ENCODE measurements at regions not wholly inside any gene's neighbourhood (a gene's known extent, or its start where the extent isn't known, plus 50 kb on each side); places are given as distances from the start of the nearest gene placed in this dataset.

GRCh38 chr7:10632712-10633111 is 341.0 kb upstream of the PHF14 start:
- no peak overlapping the region for H3K56ac ChIP-seq (ENCODE audit: insufficient read length, low read depth, low read length)
- no peak overlapping the region for H3K4me2 ChIP-seq (ENCODE audit: insufficient read depth, insufficient read length, low read length)
- H4K5ac ChIP-seq (ENCODE audit: insufficient read length, low read depth, low read length): no peak overlapping the region
- H3K14ac ChIP-seq (ENCODE audit: insufficient read depth, low read length): no peak overlapping the region
- H2BK5ac ChIP-seq (ENCODE audit: insufficient read length, low read length): no peak overlapping the region
- TF ChIP-seq CTCF (conservative IDR thresholded peaks at IDR 0.05): no peak
- WGBS (ENCODE audit: extremely low coverage, insufficient read length, low lambda C conversion rate): no CpG with 5 or more reads among the region's 1 CpG
- no peak overlapping the region for H4K91ac ChIP-seq (ENCODE audit: insufficient read length, low read depth, low read length)
- H3K27me3 ChIP-seq (ENCODE audit: insufficient read depth, low read length): no peaks in the 10 kb centered on the region
- no peak overlapping the region for H3K4me3 Mint-ChIP-seq
- no peak overlapping the region for H3K9ac ChIP-seq (ENCODE audit: extremely low read depth, insufficient read length, low read length)
- no peak overlapping the region for H3K18ac ChIP-seq (ENCODE audit: insufficient read length, low read depth, low read length)
- no peak overlapping the region for H3T11ph ChIP-seq (ENCODE audit: low read length)
- H2BK15ac ChIP-seq (ENCODE audit: low read depth, low read length): no peak overlapping the region
- no peaks in the 10 kb centered on the region for H3K23me2 ChIP-seq (ENCODE audit: insufficient read length, low read depth, low read length, poor library complexity, severe bottlenecking)
- H3K4me1 ChIP-seq (ENCODE audit: insufficient read depth, low read length): no peaks in the 10 kb centered on the region
- peaks cover 0 to 8% (median 3%) of the 10 kb centered on the region in 3 experiments; a peak in 2 of 7 replicates for H3K36me3 Mint-ChIP-seq (ENCODE audit: insufficient read depth in 1 of 3, low read depth in 3 of 3)
- H4K20me1 ChIP-seq (ENCODE audit: control insufficient read depth, insufficient read depth, insufficient read length): no peaks in the 10 kb centered on the region
- DNase-seq: no peak
- H2BK12ac ChIP-seq (ENCODE audit: insufficient read length, low read depth, low read length): no peak overlapping the region
- H3K4ac ChIP-seq (ENCODE audit: low read depth, low read length): no peak overlapping the region
- no peak overlapping the region for H2BK20ac ChIP-seq (ENCODE audit: low read depth, low read length, poor library complexity, severe bottlenecking)
- no peak overlapping the region for H2AK5ac ChIP-seq (ENCODE audit: insufficient read length, low read length)
- no peaks in the 10 kb centered on the region for H3K79me2 ChIP-seq (ENCODE audit: insufficient read depth, low read length)
- no peak overlapping the region for H2AFZ ChIP-seq (ENCODE audit: low read length)
- no peak overlapping the region for H2BK120ac ChIP-seq (ENCODE audit: low read depth, low read length, poor library complexity, severe bottlenecking)
- H3K79me1 ChIP-seq (ENCODE audit: insufficient read depth, low read depth, low read length, poor library complexity, severe bottlenecking): no peaks in the 10 kb centered on the region
- H3K9me3 Mint-ChIP-seq: peaks cover 13 to 18% of the 10 kb centered on the region in 2 experiments; a peak in 4 of 5 replicates
- H4K8ac ChIP-seq (replicated peaks; ENCODE audit: insufficient read length, low read depth, low read length): no peak overlapping the region
- H3K4me1 Mint-ChIP-seq: no peaks in the 10 kb centered on the region
- H3K27ac ChIP-seq (ENCODE audit: insufficient read length, low read depth, low read length): no peak overlapping the region
- H3K9me3 ChIP-seq (ENCODE audit: control insufficient read depth, low read depth, low read length): no peaks in the 10 kb centered on the region
- no peaks in the 10 kb centered on the region for H3K27me3 Mint-ChIP-seq (ENCODE audit: low read depth)
- H3K27ac Mint-ChIP-seq: no peak overlapping the region
- H3K23ac ChIP-seq (ENCODE audit: insufficient read length, low read depth, low read length): no peak overlapping the region

All from H9 (cell line).